ENCODE measurements at regions not wholly inside any gene's neighbourhood (a gene's known extent, or its start where the extent isn't known, plus 50 kb on each side); places are given as distances from the start of the nearest gene placed in this dataset.

DNA sequence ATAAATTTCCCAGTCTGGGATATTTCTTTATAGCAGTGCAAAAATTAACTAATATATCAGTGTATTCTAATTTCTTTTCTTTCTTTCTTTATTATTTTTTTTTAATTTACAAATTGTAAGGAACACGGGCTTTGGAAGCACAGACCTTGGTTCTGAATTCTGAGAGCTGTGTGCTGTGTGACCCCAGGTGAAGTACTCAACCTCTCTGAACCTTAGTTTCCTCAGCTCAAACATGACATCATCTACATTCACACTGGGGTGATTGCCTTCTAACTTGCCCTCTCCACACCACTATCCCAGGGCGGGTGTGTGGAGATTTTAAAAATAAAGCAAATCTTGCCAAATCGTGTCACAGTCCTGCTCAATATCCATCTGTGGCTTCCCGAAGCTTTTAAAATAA is 282.8 kb downstream of the C12orf75 start:
- H3K4me1 ChIP-seq (replicated peaks), result no peaks in the 10 kb centered on the region
- no peak overlapping the region for H3K27ac ChIP-seq
- no peaks in the 10 kb centered on the region for H3K27me3 ChIP-seq (replicated peaks; ENCODE audit: insufficient read depth)
- intact Hi-C loops (cut with DNase I), result no loop called here
- whole genome bisulfite sequencing, result 95% methylated on average over 4 of the region's 4 CpGs
- TF ChIP-seq, protein P1, sequence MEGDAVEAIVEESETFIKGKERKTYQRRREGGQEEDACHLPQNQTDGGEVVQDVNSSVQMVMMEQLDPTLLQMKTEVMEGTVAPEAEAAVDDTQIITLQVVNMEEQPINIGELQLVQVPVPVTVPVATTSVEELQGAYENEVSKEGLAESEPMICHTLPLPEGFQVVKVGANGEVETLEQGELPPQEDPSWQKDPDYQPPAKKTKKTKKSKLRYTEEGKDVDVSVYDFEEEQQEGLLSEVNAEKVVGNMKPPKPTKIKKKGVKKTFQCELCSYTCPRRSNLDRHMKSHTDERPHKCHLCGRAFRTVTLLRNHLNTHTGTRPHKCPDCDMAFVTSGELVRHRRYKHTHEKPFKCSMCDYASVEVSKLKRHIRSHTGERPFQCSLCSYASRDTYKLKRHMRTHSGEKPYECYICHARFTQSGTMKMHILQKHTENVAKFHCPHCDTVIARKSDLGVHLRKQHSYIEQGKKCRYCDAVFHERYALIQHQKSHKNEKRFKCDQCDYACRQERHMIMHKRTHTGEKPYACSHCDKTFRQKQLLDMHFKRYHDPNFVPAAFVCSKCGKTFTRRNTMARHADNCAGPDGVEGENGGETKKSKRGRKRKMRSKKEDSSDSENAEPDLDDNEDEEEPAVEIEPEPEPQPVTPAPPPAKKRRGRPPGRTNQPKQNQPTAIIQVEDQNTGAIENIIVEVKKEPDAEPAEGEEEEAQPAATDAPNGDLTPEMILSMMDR (IDR thresholded peaks at IDR 0.05), result no peak
- TF ChIP-seq POLR2A (IDR thresholded peaks at IDR 0.05) (no peak), POLR2AphosphoS5 (IDR thresholded peaks at IDR 0.05) (no peak)
- H3K9me3 ChIP-seq, result no peaks in the 10 kb centered on the region
- no peak overlapping the region for H3K4me3 ChIP-seq
- H3K36me3 ChIP-seq, result no peaks in the 10 kb centered on the region
- DNase-seq (ENCODE audit: low spot score), result no peak

DNA sequence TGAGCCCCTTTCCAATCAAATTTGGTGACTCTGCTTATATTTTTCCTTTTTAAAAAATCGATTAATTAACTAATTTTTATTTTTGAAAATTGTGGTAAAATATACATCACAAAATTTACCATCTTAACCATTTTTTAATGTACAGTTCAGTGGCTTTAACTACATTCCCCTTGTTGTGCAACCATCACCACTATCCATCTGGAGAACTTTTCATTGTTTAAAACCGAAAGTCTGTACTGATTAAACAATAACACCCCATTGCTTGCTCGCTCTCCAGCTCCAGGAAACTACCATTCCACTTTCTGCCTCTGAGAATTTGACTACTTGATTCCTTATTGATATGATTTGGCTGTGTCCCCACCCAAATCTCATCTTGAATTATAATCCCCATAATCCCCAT is 283.4 kb downstream of the C12orf75 start:
- Histone ChIP-seq H3K4me3 (no peak overlapping the region), H3K27ac (no peak overlapping the region), H3K9me3 (no peaks in the 10 kb centered on the region), H3K4me1 (replicated peaks) (no peaks in the 10 kb centered on the region), H3K27me3 (replicated peaks; ENCODE audit: insufficient read depth) (no peaks in the 10 kb centered on the region), H3K36me3 (no peaks in the 10 kb centered on the region)
- intact Hi-C loops (cut with DNase I), result no loop called here
- DNase-seq (ENCODE audit: low spot score), result no peak
- no peak for TF ChIP-seq POLR2AphosphoS5 (IDR thresholded peaks at IDR 0.05)
- no peak for TF ChIP-seq POLR2A (IDR thresholded peaks at IDR 0.05)
- TF ChIP-seq, protein P1 (IDR thresholded peaks at IDR 0.05), result no peak
- WGBS, result 88% methylated on average over 3 of the region's 3 CpGs

DNA sequence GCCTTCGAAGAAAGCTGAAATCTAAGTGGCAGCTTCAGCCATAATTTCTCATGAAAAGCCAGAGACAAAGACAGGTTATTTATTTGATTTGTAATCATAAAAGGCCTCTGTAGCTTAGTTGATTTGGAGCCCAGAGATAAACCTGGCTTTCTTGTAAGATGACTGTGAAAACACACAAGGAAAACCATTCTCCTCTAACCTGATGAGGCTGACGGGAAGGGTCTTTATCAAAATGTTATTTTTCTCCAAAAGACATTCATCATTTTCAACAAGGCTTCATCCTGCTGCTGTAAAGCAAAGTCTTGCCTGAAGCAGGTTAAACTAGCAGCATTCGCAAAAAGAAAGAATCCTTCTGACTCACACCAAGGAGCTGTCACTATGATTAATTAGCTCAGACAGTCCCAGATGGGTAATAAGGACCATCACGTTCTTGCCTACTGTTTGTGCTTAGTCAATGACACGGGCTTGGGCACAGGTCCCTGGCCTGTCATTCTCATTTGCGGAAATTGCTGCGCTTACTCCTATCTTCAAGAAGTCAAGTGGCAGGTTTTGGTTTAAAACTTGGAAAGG is 286.6 kb downstream of the C12orf75 start:
- H3K36me3 ChIP-seq, result no peaks in the 10 kb centered on the region
- no peaks in the 10 kb centered on the region for H3K9me3 ChIP-seq
- no peaks in the 10 kb centered on the region for H3K4me1 ChIP-seq (replicated peaks)
- no peak for DNase-seq (ENCODE audit: low spot score)
- intact Hi-C loops (cut with DNase I), result no loop called here
- TF ChIP-seq POLR2A (IDR thresholded peaks at IDR 0.05) (no peak), POLR2AphosphoS5 (IDR thresholded peaks at IDR 0.05) (no peak)
- TF ChIP-seq, protein P1 (IDR thresholded peaks at IDR 0.05), result no peak
- no peak overlapping the region for H3K4me3 ChIP-seq
- 42% methylated on average over 7 of the region's 7 CpGs for whole genome bisulfite sequencing
- H3K27me3 ChIP-seq (replicated peaks; ENCODE audit: insufficient read depth), result no peaks in the 10 kb centered on the region
- H3K27ac ChIP-seq, result no peak overlapping the region

DNA sequence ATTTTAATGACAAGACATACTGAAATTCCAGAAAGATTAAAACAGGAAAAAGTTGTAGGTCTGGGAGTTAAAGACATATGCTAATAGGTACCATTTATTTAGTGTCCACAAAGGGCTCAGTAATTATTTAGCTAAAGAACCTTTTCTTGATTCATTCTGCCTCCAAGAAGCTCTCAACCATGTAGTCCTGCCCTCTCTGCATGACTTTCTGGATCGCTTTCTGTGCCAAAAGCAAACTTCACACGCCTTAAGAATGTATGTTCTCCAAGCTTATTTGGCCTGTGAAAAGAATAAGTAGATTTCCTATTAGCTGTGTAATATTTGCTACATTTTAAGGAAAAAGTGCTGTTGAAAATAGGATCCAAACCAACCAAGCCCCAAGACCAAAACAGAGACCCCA is 291.7 kb downstream of the C12orf75 start:
- Histone ChIP-seq H3K4me3 (no peak overlapping the region), H3K27me3 (replicated peaks; ENCODE audit: insufficient read depth) (no peaks in the 10 kb centered on the region), H3K9me3 (no peaks in the 10 kb centered on the region), H3K36me3 (no peaks in the 10 kb centered on the region), H3K4me1 (replicated peaks) (no peaks in the 10 kb centered on the region), H3K27ac (no peak overlapping the region)
- intact Hi-C loops (cut with DNase I), result no loop called here
- no peak for DNase-seq (ENCODE audit: low spot score)
- WGBS, result 92% methylated on average over 2 of the region's 2 CpGs
- TF ChIP-seq, protein P1 (IDR thresholded peaks at IDR 0.05), result no peak

DNA sequence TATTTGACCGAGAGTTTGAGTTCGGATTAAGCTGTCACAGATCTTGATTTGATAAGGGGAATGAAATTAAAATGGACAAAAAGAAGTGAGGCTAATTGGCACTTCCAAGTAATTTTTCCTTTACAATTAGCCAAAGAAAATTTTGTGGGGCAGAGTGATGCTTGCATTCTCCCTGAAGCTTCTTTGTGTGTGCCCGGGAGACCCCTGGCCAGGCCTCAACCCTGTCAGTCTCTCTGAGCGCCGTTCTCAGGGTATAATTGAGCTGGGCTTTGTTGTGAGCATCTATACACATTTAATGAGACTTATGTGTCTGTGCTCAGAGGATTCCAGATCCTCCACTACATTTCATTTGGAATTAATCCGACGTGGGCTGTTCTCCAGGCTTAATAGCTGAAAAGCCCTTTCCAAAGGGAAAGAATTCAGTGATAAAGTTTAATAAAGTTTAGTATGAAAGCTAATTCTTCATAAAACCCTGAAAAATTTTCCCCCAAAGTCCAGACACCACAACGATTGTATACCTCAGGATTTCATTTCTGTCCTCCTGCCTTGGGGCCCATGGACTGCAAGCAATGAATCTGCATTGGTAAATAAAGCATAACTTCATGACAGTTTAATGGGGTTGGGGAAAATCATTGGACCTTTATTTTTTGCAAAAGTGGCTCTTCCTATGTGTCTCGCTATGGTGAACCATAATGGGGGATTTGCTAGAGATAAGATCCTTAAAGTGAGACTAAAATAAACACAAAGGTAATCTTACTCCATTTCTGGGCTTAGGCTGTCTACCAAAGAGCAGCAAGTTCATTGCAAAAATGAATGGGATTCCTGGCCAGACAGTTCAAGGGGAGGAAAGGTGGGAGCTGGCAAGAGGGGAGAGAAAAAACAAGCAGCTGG is 292.6 kb downstream of the C12orf75 start:
- H3K4me1 ChIP-seq (replicated peaks), result no peaks in the 10 kb centered on the region
- H3K27ac ChIP-seq, result no peak overlapping the region
- H3K36me3 ChIP-seq, result no peaks in the 10 kb centered on the region
- H3K27me3 ChIP-seq (replicated peaks; ENCODE audit: insufficient read depth), result no peaks in the 10 kb centered on the region
- WGBS, result 55% methylated on average over 9 of the region's 9 CpGs
- no peak overlapping the region for H3K4me3 ChIP-seq
- no peak for DNase-seq (ENCODE audit: low spot score)
- TF ChIP-seq POLR2AphosphoS5 (IDR thresholded peaks at IDR 0.05) (no peak), POLR2A (IDR thresholded peaks at IDR 0.05) (no peak)
- TF ChIP-seq, protein P1 (IDR thresholded peaks at IDR 0.05), result no peak
- intact Hi-C loops (cut with DNase I), result no loop called here
- no peaks in the 10 kb centered on the region for H3K9me3 ChIP-seq
